DND-41 (cell line): ENCODE measurements at regions not wholly inside any gene's neighbourhood (a gene's known extent, or its start where the extent isn't known, plus 50 kb on each side); places are given as distances from the start of the nearest gene placed in this dataset.

Source experiments
- EZH2 ChIP-seq: IDR thresholded peaks from 3 replicates; pipeline ENCODE4 v1.6.1; 2012; ENCODE audit warnings: borderline replicate concordance, low read depth, mild to moderate bottlenecking, moderate library complexity, low read length, inconsistent platforms; ENCODE audit not compliant: severe bottlenecking
- TF ChIP-seq, protein P1 (sequence below): IDR thresholded peaks from 2 replicates; pipeline ENCODE4 v1.5.1; 2012; ENCODE audit warnings: borderline replicate concordance, low read length, moderate library complexity, mild to moderate bottlenecking; ENCODE audit not compliant: poor library complexity, severe bottlenecking; ENCODE audit errors: extremely low read depth

DNA sequence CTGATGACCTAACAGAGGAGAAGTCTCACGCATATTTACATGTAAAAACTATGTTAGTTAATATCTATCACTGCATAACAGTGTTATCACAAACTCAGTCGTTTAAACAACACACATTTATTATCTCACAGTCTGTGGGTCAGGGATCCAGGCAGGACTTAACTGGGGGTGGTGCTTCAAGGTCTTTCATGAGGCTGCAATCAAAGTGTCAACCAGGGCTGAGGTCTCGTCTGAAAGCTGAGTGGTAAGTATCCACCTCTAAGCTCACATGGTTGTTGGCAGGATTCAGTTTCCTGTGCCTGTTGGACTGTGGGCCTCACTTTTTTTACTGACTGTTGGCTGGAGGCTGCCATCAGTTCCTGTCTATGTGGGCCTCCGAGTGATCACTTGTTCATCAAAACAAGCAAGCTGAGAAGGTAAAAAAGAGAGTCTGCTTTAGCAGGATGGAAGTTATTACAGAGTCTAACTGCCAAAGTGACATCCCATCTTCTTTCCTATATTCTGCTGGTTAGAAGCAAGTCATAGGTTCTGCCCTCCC lies 188.6 kb downstream of the CARTPT start:
- TF ChIP-seq, protein P1, sequence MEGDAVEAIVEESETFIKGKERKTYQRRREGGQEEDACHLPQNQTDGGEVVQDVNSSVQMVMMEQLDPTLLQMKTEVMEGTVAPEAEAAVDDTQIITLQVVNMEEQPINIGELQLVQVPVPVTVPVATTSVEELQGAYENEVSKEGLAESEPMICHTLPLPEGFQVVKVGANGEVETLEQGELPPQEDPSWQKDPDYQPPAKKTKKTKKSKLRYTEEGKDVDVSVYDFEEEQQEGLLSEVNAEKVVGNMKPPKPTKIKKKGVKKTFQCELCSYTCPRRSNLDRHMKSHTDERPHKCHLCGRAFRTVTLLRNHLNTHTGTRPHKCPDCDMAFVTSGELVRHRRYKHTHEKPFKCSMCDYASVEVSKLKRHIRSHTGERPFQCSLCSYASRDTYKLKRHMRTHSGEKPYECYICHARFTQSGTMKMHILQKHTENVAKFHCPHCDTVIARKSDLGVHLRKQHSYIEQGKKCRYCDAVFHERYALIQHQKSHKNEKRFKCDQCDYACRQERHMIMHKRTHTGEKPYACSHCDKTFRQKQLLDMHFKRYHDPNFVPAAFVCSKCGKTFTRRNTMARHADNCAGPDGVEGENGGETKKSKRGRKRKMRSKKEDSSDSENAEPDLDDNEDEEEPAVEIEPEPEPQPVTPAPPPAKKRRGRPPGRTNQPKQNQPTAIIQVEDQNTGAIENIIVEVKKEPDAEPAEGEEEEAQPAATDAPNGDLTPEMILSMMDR: no peak
- TF ChIP-seq EZH2: no peak
